OCI-LY3 (cell line): ENCODE measurements at regions not wholly inside any gene's neighbourhood (a gene's known extent, or its start where the extent isn't known, plus 50 kb on each side); places are given as distances from the start of the nearest gene placed in this dataset.

ENCODE experiments used
- H2AFZ ChIP-seq: fragments of 200-600, 300-600 bp; shearing (Covaris generic); 2 replicates; pipeline ENCODE4 v1.6.0; 2014; ENCODE audit warnings: antibody characterized with exemption, low read depth, low read length
- H3K27ac ChIP-seq: fragments of 200-600, 300-600 bp; sonication (generic); 2 replicates; pipeline ENCODE4 v1.5.1; 2014; ENCODE audit warnings: mild to moderate bottlenecking, low read length, moderate library complexity, mixed read lengths
- H3K27me3 ChIP-seq: fragments of 200-600, 300-600 bp; sonication (generic); 2 replicates; pipeline ENCODE4 v1.6.1; 2014; ENCODE audit warnings: low read depth, low read length, mixed read lengths
- H3K36me3 ChIP-seq: fragments of 200-600, 300-600 bp; sonication (generic); replicated peaks from 2 replicates; pipeline ENCODE3; 2014; ENCODE audit warnings: low read depth, low read length, mixed read lengths
- H3K4me1 ChIP-seq: fragments of 300-600, 200-600 bp; sonication (generic); 2 replicates; pipeline ENCODE4 v1.6.1; 2014; ENCODE audit warnings: low read length, mixed read lengths
- H3K4me2 ChIP-seq: fragments of 200-600, 300-600 bp; sonication (generic); 2 replicates; pipeline ENCODE4 v1.6.1; 2014; ENCODE audit warnings: low read length, mixed read lengths
- H3K4me3 ChIP-seq: fragments of 300-600, 200-600 bp; sonication (generic); 2 replicates; pipeline ENCODE4 v1.5.1; 2014; ENCODE audit warnings: antibody characterized with exemption, mild to moderate bottlenecking, low read length, moderate library complexity
- H3K79me2 ChIP-seq: fragments of 300-600, 200-600 bp; shearing (Covaris generic); 2 replicates; pipeline ENCODE4 v1.6.1; 2014; ENCODE audit warnings: mild to moderate bottlenecking, low read length, mixed read lengths
- H3K9ac ChIP-seq: fragments of 300-600, 200-600 bp; shearing (Covaris generic); 2 replicates; pipeline ENCODE4 v1.6.0; 2014; ENCODE audit warnings: mild to moderate bottlenecking, low read length, moderate library complexity
- H3K9me3 ChIP-seq: fragments of 200-600, 300-600 bp; shearing (Covaris generic); 2 replicates; pipeline ENCODE4 v1.6.1; 2014; ENCODE audit warnings: low read length, mixed read lengths; ENCODE audit not compliant: insufficient read depth
- H4K20me1 ChIP-seq: fragments of 200-600, 300-600 bp; sonication (generic); 2 replicates; pipeline ENCODE4 v1.6.1; 2016; ENCODE audit warnings: low read length, mixed read lengths; ENCODE audit not compliant: insufficient read depth
- EZH2phosphoT487 ChIP-seq: fragments of 200-600 bp; shearing (Covaris generic); IDR thresholded peaks from 2 replicates; pipeline ENCODE4 v1.6.1; 2018; ENCODE audit warnings: antibody characterized with exemption, mixed run types, low read depth
- TF ChIP-seq, protein P1 (sequence below): fragments of 200-600, 300-600 bp; sonication (generic); IDR thresholded peaks from 2 replicates; pipeline ENCODE4 v1.5.1; 2014; ENCODE audit warnings: antibody characterized with exemption, low read length, low read depth

DNA sequence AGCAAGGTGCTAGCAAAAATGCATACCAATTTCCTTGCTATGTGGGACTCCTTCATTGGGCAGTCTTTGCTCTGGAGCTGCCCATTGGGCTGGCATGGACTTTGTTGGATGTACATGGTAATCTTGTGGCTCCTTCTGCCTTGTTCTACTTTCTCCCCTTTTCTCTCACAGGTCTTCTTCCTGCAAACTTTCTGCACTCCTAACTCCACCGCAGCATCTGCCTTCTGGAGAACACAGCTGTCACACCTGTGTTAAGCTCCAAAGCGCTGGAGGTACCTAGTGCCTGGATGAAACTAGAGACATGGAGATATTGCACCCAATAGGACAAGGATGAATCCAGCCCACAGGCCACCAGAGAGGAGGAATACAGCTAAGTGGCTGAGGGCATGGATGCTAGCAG, 60.7 kb upstream of the CCND2 start:
- Histone ChIP-seq H3K36me3 (no peaks in the 10 kb centered on the region), H3K27me3 (peaks cover 4% of the 10 kb centered on the region; the same call in 1 of the 2 replicates), H3K79me2 (no peaks in the 10 kb centered on the region), H2AFZ (no peak overlapping the region), H3K4me3 (no peak overlapping the region), H3K9ac (no peak overlapping the region), H3K27ac (no peak overlapping the region), H3K4me1 (peaks cover 62% of the 10 kb centered on the region), H4K20me1 (no peaks in the 10 kb centered on the region), H3K4me2 (no peak overlapping the region), H3K9me3 (no peaks in the 10 kb centered on the region)
- TF ChIP-seq EZH2phosphoT487: no peak
- TF ChIP-seq, protein P1, sequence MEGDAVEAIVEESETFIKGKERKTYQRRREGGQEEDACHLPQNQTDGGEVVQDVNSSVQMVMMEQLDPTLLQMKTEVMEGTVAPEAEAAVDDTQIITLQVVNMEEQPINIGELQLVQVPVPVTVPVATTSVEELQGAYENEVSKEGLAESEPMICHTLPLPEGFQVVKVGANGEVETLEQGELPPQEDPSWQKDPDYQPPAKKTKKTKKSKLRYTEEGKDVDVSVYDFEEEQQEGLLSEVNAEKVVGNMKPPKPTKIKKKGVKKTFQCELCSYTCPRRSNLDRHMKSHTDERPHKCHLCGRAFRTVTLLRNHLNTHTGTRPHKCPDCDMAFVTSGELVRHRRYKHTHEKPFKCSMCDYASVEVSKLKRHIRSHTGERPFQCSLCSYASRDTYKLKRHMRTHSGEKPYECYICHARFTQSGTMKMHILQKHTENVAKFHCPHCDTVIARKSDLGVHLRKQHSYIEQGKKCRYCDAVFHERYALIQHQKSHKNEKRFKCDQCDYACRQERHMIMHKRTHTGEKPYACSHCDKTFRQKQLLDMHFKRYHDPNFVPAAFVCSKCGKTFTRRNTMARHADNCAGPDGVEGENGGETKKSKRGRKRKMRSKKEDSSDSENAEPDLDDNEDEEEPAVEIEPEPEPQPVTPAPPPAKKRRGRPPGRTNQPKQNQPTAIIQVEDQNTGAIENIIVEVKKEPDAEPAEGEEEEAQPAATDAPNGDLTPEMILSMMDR: no peak

DNA sequence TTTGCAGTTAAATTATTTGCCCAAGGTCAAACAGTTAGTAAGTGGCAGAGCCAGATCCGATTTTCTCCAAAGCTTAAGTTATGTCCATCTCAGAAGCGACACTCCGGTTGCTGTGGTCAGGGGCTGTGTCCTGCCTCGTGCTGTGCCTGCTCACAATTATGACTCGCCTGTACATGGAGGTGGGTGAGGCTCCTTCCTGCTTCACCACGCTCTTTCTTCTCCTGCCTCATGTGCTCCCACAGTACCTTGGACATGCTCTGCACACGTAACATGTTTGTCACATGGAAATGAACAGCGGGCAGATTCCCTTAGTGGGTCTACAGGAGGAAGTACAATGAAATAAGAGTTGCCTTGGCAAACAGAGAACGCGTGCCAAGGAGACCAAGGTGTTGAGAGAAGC, 62.2 kb upstream of the CCND2 start:
- Histone ChIP-seq H3K4me2 (no peak overlapping the region), H3K4me3 (no peak overlapping the region), H3K36me3 (no peaks in the 10 kb centered on the region), H3K27me3 (peaks cover 4% of the 10 kb centered on the region; the same call in 1 of the 2 replicates), H3K9me3 (no peaks in the 10 kb centered on the region), H3K79me2 (no peaks in the 10 kb centered on the region), H4K20me1 (no peaks in the 10 kb centered on the region), H3K27ac (no peak overlapping the region), H3K9ac (no peak overlapping the region), H3K4me1 (peaks cover 56% of the 10 kb centered on the region), H2AFZ (no peak overlapping the region)
- no peak for TF ChIP-seq EZH2phosphoT487
- TF ChIP-seq, protein P1: no peak

DNA sequence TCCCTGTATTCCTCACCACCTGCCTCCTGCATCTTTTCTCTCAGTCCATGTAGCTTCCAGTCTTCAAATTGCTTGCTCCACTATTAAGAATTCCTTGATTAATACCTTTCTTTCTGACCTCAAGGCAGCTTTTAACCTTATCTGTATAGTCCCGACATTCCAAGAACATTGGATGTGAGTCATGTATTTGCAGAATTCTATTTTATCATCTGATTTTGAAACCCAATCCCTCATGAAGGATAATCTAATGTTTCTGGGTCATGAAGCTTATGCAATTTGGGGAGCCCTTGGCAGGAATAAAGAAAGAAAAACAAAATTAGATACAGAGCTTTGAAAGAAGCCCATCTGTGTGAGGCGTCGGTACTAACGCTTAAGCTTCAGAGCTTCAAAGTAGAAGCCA, 63.4 kb upstream of the CCND2 start:
- no peaks in the 10 kb centered on the region for H3K9me3 ChIP-seq
- no peak overlapping the region for H3K4me3 ChIP-seq
- peak overlapping the region; percentile 62 for H3K4me2 ChIP-seq
- TF ChIP-seq, protein P1: no peak
- TF ChIP-seq EZH2phosphoT487: no peak
- peaks cover 4% of the 10 kb centered on the region; the same call in 1 of the 2 replicates for H3K27me3 ChIP-seq
- H3K79me2 ChIP-seq: no peaks in the 10 kb centered on the region
- no peak overlapping the region for H2AFZ ChIP-seq
- H3K27ac ChIP-seq: no peak overlapping the region
- H3K36me3 ChIP-seq: no peaks in the 10 kb centered on the region
- no peaks in the 10 kb centered on the region for H4K20me1 ChIP-seq
- no peak overlapping the region for H3K9ac ChIP-seq
- peaks cover 56% of the 10 kb centered on the region for H3K4me1 ChIP-seq

DNA sequence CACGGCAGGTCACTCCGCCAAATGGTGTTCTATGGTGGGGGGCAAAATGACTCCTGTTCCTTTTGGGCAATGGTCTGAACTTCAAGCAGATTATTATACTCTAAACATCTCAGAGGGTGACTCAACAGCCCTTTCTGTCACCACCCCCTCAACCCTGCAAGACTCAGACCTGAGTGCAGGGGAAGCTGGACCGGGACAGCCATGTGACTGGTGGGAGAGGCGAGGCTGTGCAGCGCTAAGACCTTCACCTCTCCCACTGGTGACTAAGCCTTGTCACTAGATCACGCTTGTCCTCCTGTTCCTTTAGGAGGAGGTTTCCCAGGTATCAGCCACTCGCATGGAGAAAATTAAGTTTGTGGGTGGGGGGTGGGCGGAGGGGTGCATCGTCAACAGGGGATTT, 67.1 kb upstream of the CCND2 start:
- Histone ChIP-seq H3K4me1 (peaks cover 78% of the 10 kb centered on the region), H3K27me3 (no peaks in the 10 kb centered on the region), H2AFZ (no peak overlapping the region), H4K20me1 (no peaks in the 10 kb centered on the region), H3K4me2 (peak overlapping the region; percentile 91), H3K4me3 (peak overlapping the region; percentile 70; the same call in 1 of the 2 replicates), H3K36me3 (no peaks in the 10 kb centered on the region), H3K9me3 (no peaks in the 10 kb centered on the region), H3K27ac (peak overlapping the region; percentile 85), H3K9ac (peak overlapping the region; percentile 56; the same call in 1 of the 2 replicates), H3K79me2 (no peaks in the 10 kb centered on the region)
- TF ChIP-seq EZH2phosphoT487: no peak
